Uterus (tissue), 2 donors: ENCODE measurements at regions not wholly inside any gene's neighbourhood (a gene's known extent, or its start where the extent isn't known, plus 50 kb on each side); places are given as distances from the start of the nearest gene placed in this dataset.

Source experiments
- CTCF ChIP-seq, 4 experiments: fragments of 200-600 bp in 2 of 4; fragments of 450-650 bp in 2 of 4; sonication (generic) in 2 of 4; IDR thresholded peaks; one replicate each; pipeline ENCODE4 v1.5.1; 2016 to 2019; ENCODE audit warnings: antibody characterized with exemption in 4 of 4, mild to moderate bottlenecking in 2 of 4, moderate library complexity in 1 of 4
- POLR2A ChIP-seq, 2 donors: fragments of 450-650 bp; IDR thresholded peaks; one replicate each; pipeline ENCODE4 v1.6.1; 2016; ENCODE audit warnings: antibody characterized with exemption in 2 of 2, mild to moderate bottlenecking in 1 of 2, moderate library complexity in 1 of 2

GRCh38 chrX:124234348-124234747 is 98.1 kb upstream of the TEX13D start:
- TF ChIP-seq CTCF (IDR thresholded peaks at IDR 0.05) (no peak), POLR2A (IDR thresholded peaks at IDR 0.05) (no peak)
